Middle frontal gyrus (tissue), 1 donor: ENCODE measurements at regions not wholly inside any gene's neighbourhood (a gene's known extent, or its start where the extent isn't known, plus 50 kb on each side); places are given as distances from the start of the nearest gene placed in this dataset.
"Not testable (repeated sequence)": the region's sequence is repeated elsewhere in the genome, so short reads cannot be mapped to it uniquely, and the experiment has no call there.

Experiments used
- DNase-seq: peaks from one replicate; pipeline ENCODE4 v3.0.0-alpha.2; 2015; ENCODE audit warnings: low spot score; ENCODE audit errors: extremely low spot score

GRCh38 chr4:131584587-131584986, 1564.5 kb upstream of the PCDH10 start:
- no peak for DNase-seq

- DNase-seq: no peak
These were observed 1554.0 kb upstream of the PCDH10 start for GRCh38 chr4:131595140-131595539.

DNA sequence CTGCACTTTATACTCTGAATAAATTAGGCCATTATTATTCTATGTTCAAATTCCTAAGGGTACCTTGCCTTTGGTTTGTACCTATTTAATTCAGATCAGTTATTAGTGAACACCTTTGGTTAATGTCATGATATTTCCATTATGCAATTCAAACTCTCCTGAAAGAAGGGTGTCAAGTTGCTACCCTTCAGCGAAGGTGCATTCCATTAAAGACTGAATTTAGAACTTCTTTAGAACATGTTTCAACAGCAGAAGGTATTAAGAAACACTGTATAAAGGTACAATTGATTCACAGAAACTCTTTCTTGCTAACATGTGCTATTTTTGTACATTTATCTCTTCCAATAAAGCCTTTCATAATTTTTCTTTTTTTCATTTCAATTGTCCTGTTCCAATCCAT, 1545.4 kb upstream of the PCDH10 start:
- DNase-seq: no peak

GRCh38 chr4:131609039-131609438, 1540.1 kb upstream of the PCDH10 start:
- DNase-seq: no peak

GRCh38 chr4:131610517-131610916, 1538.6 kb upstream of the PCDH10 start:
- DNase-seq: not testable (repeated sequence)

- DNase-seq: no peak
These were observed 1535.8 kb upstream of the PCDH10 start for GRCh38 chr4:131613086-131613823.

DNA sequence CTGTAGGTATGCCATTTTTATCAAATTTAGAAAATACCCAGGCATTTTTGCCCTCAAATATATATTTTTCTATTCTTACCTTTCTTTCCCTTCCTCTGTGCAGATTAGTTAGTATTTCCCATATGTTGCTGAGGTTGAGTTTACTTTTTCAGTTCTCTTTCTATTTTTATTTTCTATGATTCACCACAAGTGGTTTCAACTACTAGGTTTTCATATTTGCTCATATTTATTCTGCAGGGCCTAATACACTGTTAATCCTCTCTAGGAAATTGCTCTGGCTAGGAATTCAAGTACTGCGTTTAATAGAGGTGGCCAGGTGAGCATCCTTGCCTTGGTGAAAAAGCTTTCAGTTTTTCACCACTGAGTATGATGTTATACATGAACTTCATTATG, 1535.3 kb upstream of the PCDH10 start:
- DNase-seq: no peak

GRCh38 chr4:131632877-131633276, 1516.2 kb upstream of the PCDH10 start:
- no peak for DNase-seq

DNA sequence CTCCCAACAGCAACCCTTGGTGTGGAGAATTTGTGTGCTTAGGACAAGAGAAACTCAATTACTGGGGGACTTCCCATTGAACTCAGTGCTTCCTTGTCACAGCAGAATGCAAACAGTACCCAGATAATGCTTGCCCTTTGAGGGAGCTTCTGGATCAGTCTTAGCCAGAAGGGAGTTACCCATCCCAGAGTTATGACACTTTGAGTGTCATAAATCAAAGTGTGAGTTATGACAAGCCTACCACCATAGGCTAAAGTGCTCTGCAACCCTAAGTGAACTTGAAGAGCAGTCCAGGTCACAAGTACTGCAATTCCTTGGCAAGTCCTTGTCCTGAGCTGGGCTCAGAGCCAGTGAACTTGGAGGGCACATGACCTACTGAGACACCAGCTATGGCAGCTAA, 1513.9 kb upstream of the PCDH10 start:
- DNase-seq: no peak

DNA sequence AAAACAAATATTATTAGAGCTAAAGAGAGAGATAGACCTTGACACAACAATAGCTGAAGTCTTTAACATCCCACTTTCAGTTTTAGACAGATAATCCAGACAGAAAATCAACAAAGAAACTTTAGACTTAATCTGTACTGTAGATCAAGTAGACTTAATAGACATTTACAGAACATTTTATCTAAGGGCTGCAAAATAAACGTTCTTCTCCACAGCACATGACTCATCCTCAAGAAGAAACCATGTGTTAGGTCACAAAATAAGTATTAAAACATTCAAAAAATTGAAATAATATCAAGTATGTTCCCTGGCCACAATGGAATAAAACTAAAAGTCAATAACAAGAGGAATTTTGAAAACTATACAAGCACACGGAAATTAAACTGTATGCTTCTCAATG, 1510.3 kb upstream of the PCDH10 start:
- no peak for DNase-seq

DNA sequence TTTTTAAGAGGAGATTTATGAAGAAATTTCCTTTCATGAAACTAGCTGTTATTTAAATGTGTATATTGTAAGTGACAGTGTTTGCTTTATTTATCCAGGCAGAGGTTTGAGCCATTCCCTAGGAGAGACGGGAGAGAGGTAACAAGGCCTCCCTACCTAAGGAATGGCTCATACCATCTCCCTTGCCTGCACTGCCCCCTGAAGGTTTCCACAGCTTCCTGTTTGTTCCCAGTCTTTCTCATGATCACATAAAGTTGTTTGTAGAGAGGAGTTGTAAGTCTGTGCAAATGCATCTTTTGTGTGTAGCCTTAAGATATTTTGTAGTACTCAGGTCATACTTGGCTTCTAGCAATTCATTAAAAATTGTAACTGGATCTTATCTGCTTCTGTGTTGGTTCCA, 1504.5 kb upstream of the PCDH10 start:
- no peak for DNase-seq

- DNase-seq: no peak
These were observed 1499.9 kb upstream of the PCDH10 start for GRCh38 chr4:131649227-131649626.

DNA sequence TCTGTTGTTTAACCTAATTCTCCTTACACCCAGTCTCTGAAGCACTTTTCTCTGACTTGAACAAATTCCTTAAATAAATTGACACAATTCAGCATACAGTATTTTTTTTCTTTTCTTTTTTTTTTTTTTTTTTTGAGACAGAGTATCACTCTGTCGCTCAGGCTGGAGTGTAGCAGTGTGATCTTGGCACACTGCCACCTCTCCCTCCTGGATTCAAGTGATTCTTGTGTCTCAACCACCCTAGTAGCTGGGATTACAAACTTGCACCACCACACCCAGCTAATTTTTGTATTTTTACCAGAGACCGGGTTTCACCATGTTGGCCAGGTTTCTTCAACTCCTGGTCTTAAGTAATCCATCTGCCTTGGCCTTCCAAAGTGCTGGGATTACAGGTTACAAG, 1498.1 kb upstream of the PCDH10 start:
- no peak for DNase-seq

GRCh38 chr4:131683314-131683713, 1465.8 kb upstream of the PCDH10 start:
- not testable (repeated sequence) for DNase-seq

DNA sequence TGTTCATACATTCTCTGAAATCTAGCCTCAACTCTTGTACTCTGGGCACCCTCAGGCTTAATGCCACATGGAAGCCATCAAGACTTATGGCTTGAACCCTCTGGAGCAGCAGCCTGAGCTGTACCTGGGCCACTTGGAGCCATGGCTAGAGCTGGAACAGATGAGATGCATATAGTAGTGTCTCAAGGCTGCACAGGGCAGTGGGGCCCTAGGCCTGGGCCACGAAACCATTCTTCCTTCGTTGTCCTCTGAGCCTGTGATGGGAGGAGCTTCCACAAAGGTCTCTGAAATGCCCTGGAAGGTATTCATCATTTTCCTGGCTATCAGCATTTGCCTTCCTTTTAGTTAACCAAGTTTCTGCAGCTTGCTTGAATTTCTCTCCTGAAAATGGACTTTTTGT, 1427.2 kb upstream of the PCDH10 start:
- no peak for DNase-seq

DNA sequence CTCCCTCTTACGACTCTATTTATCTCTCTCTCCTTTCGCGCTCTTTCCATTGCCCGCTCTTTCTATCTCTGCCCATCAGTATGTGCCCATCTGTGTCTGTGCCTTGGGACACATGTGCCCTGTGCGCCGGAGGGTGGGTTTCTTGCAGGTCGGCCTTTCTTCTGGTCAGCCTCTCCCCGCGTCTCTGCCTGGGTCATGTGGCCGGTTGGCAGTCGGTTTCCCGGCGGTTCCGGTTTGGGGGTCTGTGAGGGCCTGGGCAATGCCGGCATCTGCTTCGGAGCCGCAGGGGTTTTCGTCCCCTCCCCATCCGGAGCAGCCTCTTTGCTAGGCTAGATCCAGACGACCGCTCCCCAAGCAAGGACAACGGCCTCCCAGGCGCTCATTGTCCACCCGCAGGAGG, 1426.0 kb upstream of the PCDH10 start:
- not testable (repeated sequence) for DNase-seq

DNA sequence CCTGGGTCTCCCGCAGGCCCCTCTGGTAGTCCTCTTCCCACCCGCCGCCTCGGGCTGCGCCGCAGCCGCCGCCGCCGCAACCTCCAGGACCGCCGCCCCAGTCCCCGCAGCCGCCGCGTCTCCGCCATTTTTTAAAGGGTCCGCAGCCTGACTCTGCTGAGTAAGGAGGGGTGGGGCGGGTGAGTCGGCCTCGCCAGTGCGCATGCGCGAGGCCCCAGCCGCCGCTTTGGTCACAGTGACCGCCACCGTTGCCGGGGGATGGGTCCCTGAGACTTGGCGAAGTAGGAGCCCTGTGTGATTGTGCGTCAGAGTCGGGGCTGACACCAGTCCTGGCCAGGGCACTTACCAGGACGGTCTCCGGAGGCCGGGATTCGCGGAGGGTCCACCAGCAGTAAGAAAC, 1424.2 kb upstream of the PCDH10 start:
- DNase-seq: not testable (repeated sequence)

DNA sequence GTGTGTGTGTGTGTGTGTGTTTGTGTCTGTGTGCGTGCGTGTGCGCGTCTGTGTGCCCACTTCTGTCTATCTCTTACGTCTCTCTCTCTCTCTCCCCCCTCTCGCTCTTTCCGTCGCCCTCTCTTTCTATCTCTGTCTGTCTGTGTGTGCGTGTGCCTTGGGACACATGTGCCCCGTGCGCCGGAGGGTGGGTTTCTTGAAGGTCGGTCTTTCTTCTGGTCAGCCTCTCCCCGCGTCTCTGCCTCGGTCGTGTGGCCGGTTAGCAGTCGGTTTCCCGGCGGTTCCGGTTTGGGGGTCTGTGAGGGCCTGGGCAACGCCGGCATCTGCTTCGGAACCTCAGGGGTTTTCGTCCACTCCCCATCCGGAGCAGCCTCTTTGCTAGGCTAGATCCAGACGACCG, 1423.6 kb upstream of the PCDH10 start:
- DNase-seq: not testable (repeated sequence)

DNA sequence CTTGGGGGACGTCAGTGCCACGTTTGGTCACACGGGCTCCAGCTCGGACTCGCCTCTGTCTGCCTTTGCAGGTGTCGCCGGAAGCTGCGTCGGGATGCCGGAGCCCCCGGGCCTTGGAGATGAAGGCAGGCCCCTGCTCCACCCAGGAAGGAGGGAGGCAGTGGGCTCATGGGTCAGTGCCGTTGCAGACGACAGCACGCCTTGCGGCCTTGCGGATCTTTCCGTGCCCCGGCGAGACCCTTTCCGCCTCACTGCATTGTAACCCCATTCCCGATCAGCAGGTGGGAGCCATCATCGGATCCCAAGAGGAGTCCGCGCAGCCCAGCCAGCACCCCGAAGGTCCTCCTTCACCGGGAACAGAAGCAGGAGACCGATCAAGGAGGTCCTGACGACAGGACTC, 1422.2 kb upstream of the PCDH10 start:
- not testable (repeated sequence) for DNase-seq

GRCh38 chr4:131727418-131727817, 1421.7 kb upstream of the PCDH10 start:
- DNase-seq: not testable (repeated sequence)

DNA sequence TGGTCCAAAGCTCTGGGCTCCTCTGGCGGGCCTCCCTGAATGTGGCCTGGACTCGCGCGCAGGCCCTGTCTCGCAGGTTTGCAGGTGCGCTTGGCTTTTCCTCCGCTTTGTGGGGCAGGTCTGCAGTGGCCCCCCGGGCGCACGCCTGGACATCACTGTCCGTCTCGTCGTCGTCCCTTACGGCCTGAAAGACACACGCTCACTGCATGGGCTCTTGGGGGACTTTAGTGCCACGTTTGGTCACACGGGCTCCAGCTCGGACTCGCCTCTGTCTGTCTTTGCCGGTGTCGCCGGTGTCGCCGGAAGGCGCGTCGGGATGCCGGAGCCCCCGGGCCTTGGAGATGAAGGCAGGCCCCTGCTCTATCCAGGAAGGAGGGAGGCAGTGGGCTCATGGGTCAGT, 1419.9 kb upstream of the PCDH10 start:
- DNase-seq: not testable (repeated sequence)

- not testable (repeated sequence) for DNase-seq
These were observed 1419.2 kb upstream of the PCDH10 start for GRCh38 chr4:131729716-131730398.

DNA sequence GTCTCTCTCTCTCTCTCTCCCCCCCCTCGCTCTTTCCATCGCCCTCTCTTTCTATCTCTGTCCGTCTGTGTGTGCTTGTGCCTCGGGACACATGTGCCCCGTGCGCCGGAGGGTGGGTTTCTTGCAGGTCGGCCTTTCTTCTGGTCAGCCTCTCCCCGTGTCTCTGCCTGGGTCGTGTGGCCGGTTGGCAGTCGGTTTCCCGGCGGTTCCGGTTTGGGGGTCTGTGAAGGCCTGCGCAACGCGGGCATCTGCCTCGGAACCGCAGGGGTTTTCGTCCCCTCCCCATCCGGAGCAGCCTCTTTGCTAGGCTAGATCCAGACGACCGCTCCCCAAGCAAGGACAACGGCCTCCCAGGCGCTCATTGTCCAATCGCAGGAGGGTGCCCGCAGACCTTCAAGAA, 1418.5 kb upstream of the PCDH10 start:
- DNase-seq: not testable (repeated sequence)
